IMR-90 (cell line): ENCODE measurements at regions not wholly inside any gene's neighbourhood (a gene's known extent, or its start where the extent isn't known, plus 50 kb on each side); places are given as distances from the start of the nearest gene placed in this dataset.

Source experiments
- BHLHE40 ChIP-seq: fragments of 150-350 bp; IDR thresholded peaks from 2 replicates; pipeline ENCODE4 v1.6.1; 2016; ENCODE audit warnings: mild to moderate bottlenecking, low read depth, low read length
- CEBPB ChIP-seq: IDR thresholded peaks from 2 replicates; pipeline ENCODE4 v1.6.1; 2012; ENCODE audit warnings: low read depth, low read length, improper control_type of control experiment
- CHD1 ChIP-seq: IDR thresholded peaks from 2 replicates; pipeline ENCODE4 v1.6.1; 2012; ENCODE audit warnings: low read depth, low read length, improper control_type of control experiment
- CTCF ChIP-seq: conservative IDR thresholded peaks from 2 replicates; pipeline ENCODE4 v1.5.1; 2012; ENCODE audit warnings: mild to moderate bottlenecking, low read depth, low read length, improper control_type of control experiment
- FOS ChIP-seq: fragments of 150-350 bp; IDR thresholded peaks from 2 replicates; pipeline ENCODE4 v1.6.1; 2016; ENCODE audit warnings: low read depth, low read length
- MAZ ChIP-seq: IDR thresholded peaks from 2 replicates; pipeline ENCODE4 v1.6.1; 2012; ENCODE audit warnings: low read depth, mild to moderate bottlenecking, low read length, improper control_type of control experiment, moderate library complexity, borderline replicate concordance
- MXI1 ChIP-seq: IDR thresholded peaks from 2 replicates; pipeline ENCODE4 v1.6.1; 2012; ENCODE audit warnings: low read depth, mild to moderate bottlenecking, low read length, moderate library complexity, borderline replicate concordance
- POLR2A ChIP-seq: IDR thresholded peaks from 2 replicates; pipeline ENCODE4 v1.6.1; 2012; ENCODE audit warnings: mild to moderate bottlenecking, low read depth, low read length
- RAD21 ChIP-seq: IDR thresholded peaks from 2 replicates; pipeline ENCODE4 v1.6.1; 2012; ENCODE audit warnings: low read length, improper control_type of control experiment
- RFX5 ChIP-seq: IDR thresholded peaks from 2 replicates; pipeline ENCODE4 v1.8.0; 2012; ENCODE audit warnings: low read depth, mild to moderate bottlenecking, low read length, moderate library complexity
- SMC3 ChIP-seq: fragments of 150-350 bp; IDR thresholded peaks from 2 replicates; pipeline ENCODE4 v1.6.1; 2016; ENCODE audit warnings: low read depth, mild to moderate bottlenecking, antibody characterized with exemption, low read length, moderate library complexity
- USF2 ChIP-seq: fragments of 150-350 bp; IDR thresholded peaks from 2 replicates; pipeline ENCODE4 v1.6.1; 2017; ENCODE audit warnings: mild to moderate bottlenecking, antibody characterized with exemption, low read length, low read depth
- TF ChIP-seq, protein P1 (sequence below): fragments of 150-350 bp; IDR thresholded peaks from 2 replicates; pipeline ENCODE4 v1.6.1; 2016; ENCODE audit warnings: low read depth, mild to moderate bottlenecking, low read length, moderate library complexity, borderline replicate concordance

DNA sequence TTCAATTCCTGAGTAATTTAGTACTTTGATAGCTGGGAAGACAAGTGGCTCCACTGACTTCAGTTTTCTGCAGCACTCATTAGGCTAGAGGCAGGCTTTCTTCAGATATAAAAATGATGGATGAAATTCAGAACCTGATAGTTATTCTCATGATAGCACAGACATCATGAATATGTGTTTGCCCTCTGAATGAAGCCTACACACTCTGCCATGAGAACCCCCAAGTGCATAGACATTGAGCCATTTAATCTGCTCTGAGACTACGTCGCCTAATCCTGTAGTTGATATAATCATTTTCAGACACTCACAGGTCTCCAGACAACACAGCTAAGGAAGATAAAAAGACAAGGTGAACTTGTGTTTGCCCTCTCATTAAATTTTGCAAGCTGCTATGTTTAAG lies 566.1 kb downstream of the AMY1C start:
- TF ChIP-seq CTCF (no peak), BHLHE40 (no peak), POLR2A (no peak), MAZ (no peak), CHD1 (no peak), MXI1 (no peak), CEBPB (no peak), SMC3 (no peak), RFX5 (no peak), USF2 (no peak), RAD21 (no peak), FOS (no peak)
- TF ChIP-seq, protein P1, sequence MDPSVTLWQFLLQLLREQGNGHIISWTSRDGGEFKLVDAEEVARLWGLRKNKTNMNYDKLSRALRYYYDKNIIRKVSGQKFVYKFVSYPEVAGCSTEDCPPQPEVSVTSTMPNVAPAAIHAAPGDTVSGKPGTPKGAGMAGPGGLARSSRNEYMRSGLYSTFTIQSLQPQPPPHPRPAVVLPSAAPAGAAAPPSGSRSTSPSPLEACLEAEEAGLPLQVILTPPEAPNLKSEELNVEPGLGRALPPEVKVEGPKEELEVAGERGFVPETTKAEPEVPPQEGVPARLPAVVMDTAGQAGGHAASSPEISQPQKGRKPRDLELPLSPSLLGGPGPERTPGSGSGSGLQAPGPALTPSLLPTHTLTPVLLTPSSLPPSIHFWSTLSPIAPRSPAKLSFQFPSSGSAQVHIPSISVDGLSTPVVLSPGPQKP: no peak
